ENCODE measurements at regions not wholly inside any gene's neighbourhood (a gene's known extent, or its start where the extent isn't known, plus 50 kb on each side); places are given as distances from the start of the nearest gene placed in this dataset.

DNA sequence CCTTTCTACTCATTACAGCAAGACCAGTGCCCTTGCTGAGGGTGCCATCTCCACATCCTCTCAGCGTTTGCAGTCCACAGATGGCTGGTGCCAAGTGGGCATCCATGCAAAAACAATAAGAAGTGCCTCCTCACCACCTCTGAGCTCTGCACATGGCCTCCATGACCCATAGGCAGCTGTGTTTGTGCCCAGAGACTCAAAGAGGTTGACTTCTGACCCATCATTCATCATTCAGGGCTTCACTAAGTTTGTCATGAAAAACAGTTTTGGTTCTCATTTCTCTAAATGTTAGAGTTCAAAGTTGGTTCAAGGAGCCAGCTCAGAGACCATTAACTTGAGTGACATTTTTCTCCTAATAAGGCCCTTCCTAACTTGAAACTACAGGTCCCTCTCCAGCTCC lies 512.6 kb upstream of the MAP3K7 start:
- no peak overlapping the region for H3K27ac ChIP-seq (ENCODE audit: low read depth, low read length)
- H3K27me3 ChIP-seq (ENCODE audit: control insufficient read depth in 1 of 2, insufficient read depth in 2 of 2, low read length in 2 of 2), result no peaks in the 10 kb centered on the region
- no peaks in the 10 kb centered on the region for H3K9me3 ChIP-seq (ENCODE audit: control insufficient read depth in 1 of 2, low read length in 2 of 2)
- no peak overlapping the region for H3K9ac ChIP-seq (ENCODE audit: low read depth in 1 of 2, low read length in 2 of 2)
- no peak overlapping the region for H3K4me3 ChIP-seq (ENCODE audit: low read depth in 1 of 2, low read length in 2 of 2)
- no peaks in the 10 kb centered on the region for H3K36me3 ChIP-seq (ENCODE audit: control insufficient read depth in 1 of 2, insufficient read depth in 2 of 2, low read length in 2 of 2)
- H3K4me1 ChIP-seq (ENCODE audit: control insufficient read depth in 1 of 2, insufficient read depth in 2 of 2, low read length in 2 of 2), result peaks cover 0 to 6% of the 10 kb centered on the region in 2 donors

DNA sequence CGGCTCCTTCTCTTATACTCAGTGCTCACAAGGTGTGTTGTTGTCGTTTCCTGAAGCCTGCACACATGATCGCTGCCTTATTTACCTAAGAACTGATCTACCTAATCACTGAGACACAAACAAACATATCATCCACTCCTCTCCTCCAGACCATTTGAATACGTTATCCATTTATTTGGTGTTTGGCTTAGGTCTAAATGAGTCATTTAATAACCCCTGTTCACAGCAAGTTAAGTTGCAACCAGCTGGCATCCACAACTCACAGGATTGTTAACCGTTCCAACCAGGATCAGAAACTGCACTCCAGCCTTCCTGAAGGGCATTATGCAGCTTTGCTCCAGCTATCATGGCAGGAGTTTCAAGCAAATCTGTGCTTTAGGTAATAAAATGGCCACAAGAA lies 511.1 kb upstream of the MAP3K7 start:
- Histone ChIP-seq H3K4me1 (ENCODE audit: control insufficient read depth in 1 of 2, insufficient read depth in 2 of 2, low read length in 2 of 2) (peaks cover 0 to 6% of the 10 kb centered on the region in 2 donors), H3K9me3 (ENCODE audit: control insufficient read depth in 1 of 2, low read length in 2 of 2) (no peaks in the 10 kb centered on the region), H3K27me3 (ENCODE audit: control insufficient read depth in 1 of 2, insufficient read depth in 2 of 2, low read length in 2 of 2) (no peaks in the 10 kb centered on the region), H3K4me3 (ENCODE audit: low read depth in 1 of 2, low read length in 2 of 2) (no peak overlapping the region), H3K27ac (ENCODE audit: low read depth, low read length) (no peak overlapping the region), H3K36me3 (ENCODE audit: control insufficient read depth in 1 of 2, insufficient read depth in 2 of 2, low read length in 2 of 2) (no peaks in the 10 kb centered on the region), H3K9ac (ENCODE audit: low read depth in 1 of 2, low read length in 2 of 2) (no peak overlapping the region)

DNA sequence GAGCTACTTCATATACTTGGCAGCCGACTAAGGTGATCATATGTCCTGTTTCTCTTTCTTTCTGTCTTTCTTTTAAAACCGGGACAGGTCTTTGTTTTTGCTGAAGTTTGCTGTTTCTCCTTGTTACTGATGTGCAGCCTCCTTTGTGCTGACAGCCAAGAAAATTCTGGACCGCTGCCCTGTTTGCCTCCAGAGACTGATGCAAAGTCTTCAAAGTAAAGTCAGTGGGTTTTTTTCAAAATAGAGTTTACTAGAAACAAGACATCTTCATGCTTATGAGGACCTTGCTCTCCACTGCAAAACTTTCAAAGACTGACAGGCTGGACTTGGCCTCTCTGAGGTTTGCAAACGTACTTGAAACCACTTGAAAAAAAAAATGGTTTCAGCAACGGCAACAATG lies 510.5 kb upstream of the MAP3K7 start:
- peaks cover 0 to 6% of the 10 kb centered on the region in 2 donors for H3K4me1 ChIP-seq (ENCODE audit: control insufficient read depth in 1 of 2, insufficient read depth in 2 of 2, low read length in 2 of 2)
- H3K27me3 ChIP-seq (ENCODE audit: control insufficient read depth in 1 of 2, insufficient read depth in 2 of 2, low read length in 2 of 2), result no peaks in the 10 kb centered on the region
- no peaks in the 10 kb centered on the region for H3K9me3 ChIP-seq (ENCODE audit: control insufficient read depth in 1 of 2, low read length in 2 of 2)
- H3K4me3 ChIP-seq (ENCODE audit: low read depth in 1 of 2, low read length in 2 of 2), result no peak overlapping the region
- H3K27ac ChIP-seq (ENCODE audit: low read depth, low read length), result no peak overlapping the region
- H3K9ac ChIP-seq (ENCODE audit: low read depth in 1 of 2, low read length in 2 of 2), result no peak overlapping the region
- H3K36me3 ChIP-seq (ENCODE audit: control insufficient read depth in 1 of 2, insufficient read depth in 2 of 2, low read length in 2 of 2), result no peaks in the 10 kb centered on the region

DNA sequence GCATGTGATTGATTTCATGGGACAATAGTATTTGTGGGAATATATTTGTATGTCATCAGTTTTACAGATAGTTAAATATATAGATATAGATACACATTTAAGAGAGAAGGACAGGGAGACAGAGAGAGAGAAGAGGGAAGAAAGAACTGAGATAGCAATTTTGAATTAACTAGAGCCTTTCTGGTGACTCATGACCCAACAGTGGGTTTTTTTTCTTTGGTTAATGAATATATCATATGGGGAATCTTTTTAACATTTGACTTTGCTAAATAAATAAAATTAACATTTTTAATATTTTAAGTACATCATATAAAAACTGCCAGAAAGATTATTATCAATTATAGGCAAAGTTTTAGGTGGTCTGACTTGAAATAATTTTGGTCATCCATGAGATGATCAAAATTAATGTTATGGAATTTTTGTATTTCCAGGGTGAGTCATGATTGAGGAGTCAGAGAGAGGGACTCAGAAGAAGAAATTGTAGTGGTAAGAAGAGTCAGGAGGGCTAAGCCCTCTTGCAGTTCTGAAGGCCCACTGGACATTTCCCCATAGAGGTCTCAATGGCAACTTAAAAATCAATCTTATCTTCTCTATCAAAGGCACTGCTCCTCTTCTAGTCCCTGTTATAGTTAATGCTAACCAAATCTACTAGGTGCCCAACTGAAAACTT lies 508.1 kb upstream of the MAP3K7 start:
- Histone ChIP-seq H3K9ac (ENCODE audit: low read depth in 1 of 2, low read length in 2 of 2) (no peak overlapping the region), H3K27ac (ENCODE audit: low read depth, low read length) (no peak overlapping the region), H3K27me3 (ENCODE audit: control insufficient read depth in 1 of 2, insufficient read depth in 2 of 2, low read length in 2 of 2) (no peaks in the 10 kb centered on the region), H3K4me3 (ENCODE audit: low read depth in 1 of 2, low read length in 2 of 2) (no peak overlapping the region), H3K9me3 (ENCODE audit: control insufficient read depth in 1 of 2, low read length in 2 of 2) (no peaks in the 10 kb centered on the region), H3K36me3 (ENCODE audit: control insufficient read depth in 1 of 2, insufficient read depth in 2 of 2, low read length in 2 of 2) (no peaks in the 10 kb centered on the region), H3K4me1 (ENCODE audit: control insufficient read depth in 1 of 2, insufficient read depth in 2 of 2, low read length in 2 of 2) (peaks cover 0 to 6% of the 10 kb centered on the region in 2 donors)

DNA sequence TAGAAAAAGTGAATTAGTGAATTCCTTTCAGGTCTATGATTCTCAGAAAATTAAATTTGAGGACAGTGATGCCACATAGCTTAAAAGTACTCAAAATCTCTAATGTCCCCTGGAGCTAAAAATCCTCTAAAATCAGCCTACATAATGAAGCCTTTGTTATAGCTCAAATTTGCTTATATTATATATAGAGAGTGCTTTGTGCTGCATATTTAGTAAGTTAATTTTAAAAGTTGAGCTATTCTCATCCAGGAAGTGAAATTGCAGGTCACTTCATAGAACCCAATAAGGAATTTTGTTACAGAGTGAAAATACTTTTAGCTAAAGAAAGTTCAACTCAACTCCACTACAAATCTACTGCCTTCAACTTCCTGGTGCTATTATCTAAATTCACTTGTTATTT lies 507.5 kb upstream of the MAP3K7 start:
- Histone ChIP-seq H3K27me3 (ENCODE audit: control insufficient read depth in 1 of 2, insufficient read depth in 2 of 2, low read length in 2 of 2) (no peaks in the 10 kb centered on the region), H3K9me3 (ENCODE audit: control insufficient read depth in 1 of 2, low read length in 2 of 2) (no peaks in the 10 kb centered on the region), H3K4me3 (ENCODE audit: low read depth in 1 of 2, low read length in 2 of 2) (no peak overlapping the region), H3K27ac (ENCODE audit: low read depth, low read length) (no peak overlapping the region), H3K9ac (ENCODE audit: low read depth in 1 of 2, low read length in 2 of 2) (no peak overlapping the region), H3K4me1 (ENCODE audit: control insufficient read depth in 1 of 2, insufficient read depth in 2 of 2, low read length in 2 of 2) (peaks cover 0 to 6% of the 10 kb centered on the region in 2 donors), H3K36me3 (ENCODE audit: control insufficient read depth in 1 of 2, insufficient read depth in 2 of 2, low read length in 2 of 2) (no peaks in the 10 kb centered on the region)

DNA sequence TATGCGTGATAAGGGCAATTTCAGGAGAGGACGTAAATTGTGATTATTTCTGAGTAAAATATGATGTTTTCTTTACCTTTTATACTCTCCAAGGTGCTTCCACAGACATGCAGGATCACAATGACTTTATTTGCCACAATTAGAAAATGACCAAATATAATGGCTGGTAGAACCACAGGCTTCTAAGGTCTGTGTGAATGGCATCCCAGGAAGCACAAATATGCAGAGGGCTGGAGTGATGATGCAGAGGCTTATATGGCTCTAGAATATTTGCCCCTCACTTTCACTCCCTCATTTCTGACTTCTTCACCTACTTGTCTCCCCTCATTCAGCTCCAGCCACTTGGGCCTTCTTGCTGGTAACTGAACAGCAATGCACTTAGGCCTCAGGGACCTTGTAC lies 502.1 kb upstream of the MAP3K7 start:
- Histone ChIP-seq H3K4me3 (ENCODE audit: low read depth in 1 of 2, low read length in 2 of 2) (no peak overlapping the region), H3K9me3 (ENCODE audit: control insufficient read depth in 1 of 2, low read length in 2 of 2) (no peaks in the 10 kb centered on the region), H3K27me3 (ENCODE audit: control insufficient read depth in 1 of 2, insufficient read depth in 2 of 2, low read length in 2 of 2) (no peaks in the 10 kb centered on the region), H3K27ac (ENCODE audit: low read depth, low read length) (no peak overlapping the region), H3K4me1 (ENCODE audit: control insufficient read depth in 1 of 2, insufficient read depth in 2 of 2, low read length in 2 of 2) (no peaks in the 10 kb centered on the region), H3K9ac (ENCODE audit: low read depth in 1 of 2, low read length in 2 of 2) (no peak overlapping the region), H3K36me3 (ENCODE audit: control insufficient read depth in 1 of 2, insufficient read depth in 2 of 2, low read length in 2 of 2) (no peaks in the 10 kb centered on the region)

DNA sequence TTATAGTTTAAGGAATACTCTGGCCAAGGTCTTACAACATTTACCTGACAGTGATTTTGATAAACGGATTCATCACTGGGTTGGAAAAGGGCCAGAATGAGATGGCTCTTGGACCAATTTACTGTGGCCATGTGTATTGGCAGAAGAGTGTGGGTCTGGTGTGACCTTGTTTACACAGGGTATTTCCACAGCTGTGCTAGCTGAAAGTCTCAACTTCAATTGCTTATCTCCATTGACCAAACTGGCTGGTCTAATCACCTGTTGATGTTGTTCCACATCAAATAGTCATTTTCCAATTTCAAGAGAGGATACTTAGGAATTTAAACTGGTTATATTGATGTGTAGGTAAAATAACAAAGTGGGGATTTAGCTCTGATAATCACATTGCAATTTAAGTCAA lies 501.6 kb upstream of the MAP3K7 start:
- Histone ChIP-seq H3K36me3 (ENCODE audit: control insufficient read depth in 1 of 2, insufficient read depth in 2 of 2, low read length in 2 of 2) (no peaks in the 10 kb centered on the region), H3K27me3 (ENCODE audit: control insufficient read depth in 1 of 2, insufficient read depth in 2 of 2, low read length in 2 of 2) (no peaks in the 10 kb centered on the region), H3K4me3 (ENCODE audit: low read depth in 1 of 2, low read length in 2 of 2) (no peak overlapping the region), H3K27ac (ENCODE audit: low read depth, low read length) (no peak overlapping the region), H3K9me3 (ENCODE audit: control insufficient read depth in 1 of 2, low read length in 2 of 2) (no peaks in the 10 kb centered on the region), H3K4me1 (ENCODE audit: control insufficient read depth in 1 of 2, insufficient read depth in 2 of 2, low read length in 2 of 2) (no peaks in the 10 kb centered on the region), H3K9ac (ENCODE audit: low read depth in 1 of 2, low read length in 2 of 2) (no peak overlapping the region)

DNA sequence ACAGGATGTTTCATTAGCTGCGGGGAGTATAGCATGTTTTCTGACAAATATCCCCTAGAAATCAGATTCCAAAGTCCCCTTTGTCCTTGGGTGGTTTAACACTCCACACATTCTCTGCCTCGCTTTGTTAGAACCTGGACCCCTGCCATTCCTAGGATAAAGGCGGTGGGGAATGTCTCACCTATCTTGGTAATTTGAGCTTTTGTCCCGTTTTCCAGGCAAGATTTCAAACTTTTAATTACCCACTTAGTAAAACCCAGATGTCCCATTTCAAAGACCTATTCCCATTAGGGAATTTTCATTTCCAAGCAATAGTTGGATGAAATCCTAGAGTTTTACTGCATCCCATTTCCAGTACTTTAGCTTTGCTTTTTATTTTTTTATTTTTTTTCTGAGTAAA lies 501.0 kb upstream of the MAP3K7 start:
- Histone ChIP-seq H3K9me3 (ENCODE audit: control insufficient read depth in 1 of 2, low read length in 2 of 2) (no peaks in the 10 kb centered on the region), H3K9ac (ENCODE audit: low read depth in 1 of 2, low read length in 2 of 2) (no peak overlapping the region), H3K4me1 (ENCODE audit: control insufficient read depth in 1 of 2, insufficient read depth in 2 of 2, low read length in 2 of 2) (no peaks in the 10 kb centered on the region), H3K27me3 (ENCODE audit: control insufficient read depth in 1 of 2, insufficient read depth in 2 of 2, low read length in 2 of 2) (no peaks in the 10 kb centered on the region), H3K36me3 (ENCODE audit: control insufficient read depth in 1 of 2, insufficient read depth in 2 of 2, low read length in 2 of 2) (no peaks in the 10 kb centered on the region), H3K27ac (ENCODE audit: low read depth, low read length) (no peak overlapping the region), H3K4me3 (ENCODE audit: low read depth in 1 of 2, low read length in 2 of 2) (no peak overlapping the region)

DNA sequence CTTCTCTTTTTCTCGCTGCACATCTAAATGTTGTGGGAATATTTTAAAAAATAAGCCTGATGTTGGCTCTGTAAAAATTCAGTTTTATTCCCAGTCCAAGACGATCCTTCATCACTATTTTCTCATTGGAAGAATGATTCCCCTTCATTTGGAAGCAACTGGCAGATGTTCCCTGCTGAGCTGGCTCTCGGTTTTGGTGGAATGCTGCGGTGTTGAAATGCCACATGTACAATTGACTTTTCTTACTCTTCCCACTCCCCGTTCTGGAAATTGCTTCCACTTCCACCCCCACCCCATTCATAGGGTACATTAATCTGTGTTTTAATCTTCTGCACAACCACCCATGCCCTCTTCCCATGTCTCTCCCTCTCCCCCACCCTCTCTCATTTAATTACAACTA lies 496.3 kb upstream of the MAP3K7 start:
- H3K4me3 ChIP-seq (ENCODE audit: low read depth in 1 of 2, low read length in 2 of 2), result no peak overlapping the region
- H3K4me1 ChIP-seq (ENCODE audit: control insufficient read depth in 1 of 2, insufficient read depth in 2 of 2, low read length in 2 of 2), result peaks cover 0 to 2% of the 10 kb centered on the region in 2 donors
- no peak overlapping the region for H3K9ac ChIP-seq (ENCODE audit: low read depth in 1 of 2, low read length in 2 of 2)
- no peak overlapping the region for H3K27ac ChIP-seq (ENCODE audit: low read depth, low read length)
- H3K27me3 ChIP-seq (ENCODE audit: control insufficient read depth in 1 of 2, insufficient read depth in 2 of 2, low read length in 2 of 2), result no peaks in the 10 kb centered on the region
- no peaks in the 10 kb centered on the region for H3K9me3 ChIP-seq (ENCODE audit: control insufficient read depth in 1 of 2, low read length in 2 of 2)
- H3K36me3 ChIP-seq (ENCODE audit: control insufficient read depth in 1 of 2, insufficient read depth in 2 of 2, low read length in 2 of 2), result no peaks in the 10 kb centered on the region

DNA sequence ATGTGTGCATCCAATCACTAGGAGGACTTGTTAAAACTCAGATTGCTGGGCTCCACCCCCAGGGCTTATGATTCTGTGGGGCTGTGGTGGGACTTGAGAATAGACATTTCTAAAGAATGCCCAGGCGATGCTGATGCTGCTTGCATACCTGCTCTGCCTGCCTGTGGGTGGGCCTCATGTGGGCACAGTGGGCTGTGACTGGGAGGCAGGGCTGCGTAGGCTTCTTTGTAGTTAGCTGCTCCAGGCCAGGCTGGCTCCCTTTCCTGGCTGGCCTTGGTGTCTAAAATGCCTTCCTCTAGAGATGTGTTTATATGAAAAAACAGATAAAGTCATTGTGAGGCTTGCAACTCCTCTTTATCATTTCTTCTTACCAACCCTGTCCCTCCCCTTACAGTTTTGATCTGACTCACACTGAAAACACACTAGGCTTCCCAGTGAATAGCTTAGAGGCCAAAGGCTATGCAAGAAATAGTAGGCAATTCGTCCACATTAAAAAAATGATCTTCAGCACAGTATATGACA lies 495.5 kb upstream of the MAP3K7 start:
- no peak overlapping the region for H3K27ac ChIP-seq (ENCODE audit: low read depth, low read length)
- H3K4me3 ChIP-seq (ENCODE audit: low read depth in 1 of 2, low read length in 2 of 2), result no peak overlapping the region
- no peaks in the 10 kb centered on the region for H3K36me3 ChIP-seq (ENCODE audit: control insufficient read depth in 1 of 2, insufficient read depth in 2 of 2, low read length in 2 of 2)
- H3K4me1 ChIP-seq (ENCODE audit: control insufficient read depth in 1 of 2, insufficient read depth in 2 of 2, low read length in 2 of 2), result peaks cover 0 to 2% of the 10 kb centered on the region in 2 donors
- no peaks in the 10 kb centered on the region for H3K27me3 ChIP-seq (ENCODE audit: control insufficient read depth in 1 of 2, insufficient read depth in 2 of 2, low read length in 2 of 2)
- no peak overlapping the region for H3K9ac ChIP-seq (ENCODE audit: low read depth in 1 of 2, low read length in 2 of 2)
- H3K9me3 ChIP-seq (ENCODE audit: control insufficient read depth in 1 of 2, low read length in 2 of 2), result no peaks in the 10 kb centered on the region
